ENCODE measurements at regions not wholly inside any gene's neighbourhood (a gene's known extent, or its start where the extent isn't known, plus 50 kb on each side); places are given as distances from the start of the nearest gene placed in this dataset.

- TF ChIP-seq CTCF (conservative IDR thresholded peaks at IDR 0.05; ENCODE audit: low read depth), result no peak
- POLR2A ChIA-PET (ENCODE audit: low non-redundant PET), result no interaction called here
- CTCF ChIA-PET, result no interaction called here
- no peak overlapping the region for H3K27ac ChIP-seq
- no peak for DNase-seq (ENCODE audit: low spot score)
Observed at GRCh38 chr9:75464726-75465125, 376.4 kb downstream of the OSTF1 start.

- no peak for TF ChIP-seq CTCF (conservative IDR thresholded peaks at IDR 0.05; ENCODE audit: low read depth)
- CTCF ChIA-PET, result no interaction called here
Observed at GRCh38 chr9:75467142-75467541, 378.8 kb downstream of the OSTF1 start.

GRCh38 chr9:75471549-75472114 is 383.3 kb downstream of the OSTF1 start:
- ChIA-PET POLR2A (ENCODE audit: low non-redundant PET) (no interaction called here), CTCF (no interaction called here)
- no peak for TF ChIP-seq CTCF (conservative IDR thresholded peaks at IDR 0.05; ENCODE audit: low read depth)
- no peak for DNase-seq (ENCODE audit: low spot score)
- no peak overlapping the region for H3K27ac ChIP-seq

More at GRCh38 chr9:75467142-75467541, 378.8 kb downstream of the OSTF1 start:
- H3K27ac ChIP-seq, result no peak overlapping the region
- POLR2A ChIA-PET (ENCODE audit: low non-redundant PET), result no interaction called here
- no peak for DNase-seq (ENCODE audit: low spot score)

- ChIA-PET CTCF (no interaction called here), POLR2A (ENCODE audit: low non-redundant PET) (no interaction called here)
- DNase-seq (ENCODE audit: low spot score), result no peak
- H3K27ac ChIP-seq, result no peak overlapping the region
- TF ChIP-seq CTCF (conservative IDR thresholded peaks at IDR 0.05; ENCODE audit: low read depth), result no peak
Observed at GRCh38 chr9:75482566-75482965, 394.3 kb downstream of the OSTF1 start.

- TF ChIP-seq CTCF (conservative IDR thresholded peaks at IDR 0.05; ENCODE audit: low read depth), result no peak
- H3K27ac ChIP-seq, result no peak overlapping the region
- ChIA-PET POLR2A (ENCODE audit: low non-redundant PET) (no interaction called here), CTCF (no interaction called here)
- no peak for DNase-seq (ENCODE audit: low spot score)
Observed at GRCh38 chr9:75483636-75484035, 395.3 kb downstream of the OSTF1 start.

GRCh38 chr9:75487856-75488718 is 399.8 kb downstream of the OSTF1 start:
- POLR2A ChIA-PET (ENCODE audit: low non-redundant PET), result no interaction called here
- no peak overlapping the region for H3K27ac ChIP-seq
- no peak for TF ChIP-seq CTCF (conservative IDR thresholded peaks at IDR 0.05; ENCODE audit: low read depth)
- no peak for DNase-seq (ENCODE audit: low spot score)
- CTCF ChIA-PET, result interaction anchor here (0.5 kb wide), 1 partner anchor 36 kb away, joined by 3 read pairs; no protein-coding TSS in a partner anchor

Data from RWPE1 (cell line).